ENCODE measurements at regions not wholly inside any gene's neighbourhood (a gene's known extent, or its start where the extent isn't known, plus 50 kb on each side); places are given as distances from the start of the nearest gene placed in this dataset.

GRCh38 chr18:42211201-42211600, 256.2 kb downstream of the PIK3C3 start:
- Histone ChIP-seq H3K4me1 (replicated peaks) (no peaks in the 10 kb centered on the region), H3K9me3 (replicated peaks) (no peaks in the 10 kb centered on the region), H3K27me3 (replicated peaks) (no peaks in the 10 kb centered on the region), H3K36me3 (no peaks in the 10 kb centered on the region), H3K4me3 (no peak overlapping the region), H3K27ac (no peak overlapping the region)
- no peak for DNase-seq (ENCODE audit: low read depth in 1 of 2, low spot score in 2 of 2)

- no peaks in the 10 kb centered on the region for H3K9me3 ChIP-seq (replicated peaks)
- H3K4me1 ChIP-seq (replicated peaks), result no peaks in the 10 kb centered on the region
- H3K27ac ChIP-seq, result no peak overlapping the region
- no peaks in the 10 kb centered on the region for H3K27me3 ChIP-seq (replicated peaks)
- no peaks in the 10 kb centered on the region for H3K36me3 ChIP-seq
- no peak for DNase-seq (ENCODE audit: low read depth in 1 of 2, low spot score in 2 of 2)
- no peak overlapping the region for H3K4me3 ChIP-seq
These were observed 267.5 kb downstream of the PIK3C3 start for GRCh38 chr18:42222557-42222956.

- no peaks in the 10 kb centered on the region for H3K9me3 ChIP-seq (replicated peaks)
- H3K27ac ChIP-seq, result no peak overlapping the region
- no peak for DNase-seq (ENCODE audit: low read depth in 1 of 2, low spot score in 2 of 2)
- no peaks in the 10 kb centered on the region for H3K4me1 ChIP-seq (replicated peaks)
- H3K4me3 ChIP-seq, result no peak overlapping the region
- H3K36me3 ChIP-seq, result no peaks in the 10 kb centered on the region
- H3K27me3 ChIP-seq (replicated peaks), result no peaks in the 10 kb centered on the region
These were observed 273.5 kb downstream of the PIK3C3 start for GRCh38 chr18:42228581-42228980.

GRCh38 chr18:42229211-42230210, 274.5 kb downstream of the PIK3C3 start:
- Histone ChIP-seq H3K36me3 (no peaks in the 10 kb centered on the region), H3K27ac (no peak overlapping the region), H3K4me3 (no peak overlapping the region), H3K9me3 (replicated peaks) (no peaks in the 10 kb centered on the region), H3K4me1 (replicated peaks) (no peaks in the 10 kb centered on the region), H3K27me3 (replicated peaks) (no peaks in the 10 kb centered on the region)
- no peak for DNase-seq (ENCODE audit: low read depth in 1 of 2, low spot score in 2 of 2)

GRCh38 chr18:42230636-42231035, 275.6 kb downstream of the PIK3C3 start:
- Histone ChIP-seq H3K4me1 (replicated peaks) (no peaks in the 10 kb centered on the region), H3K36me3 (no peaks in the 10 kb centered on the region), H3K9me3 (replicated peaks) (no peaks in the 10 kb centered on the region), H3K27me3 (replicated peaks) (no peaks in the 10 kb centered on the region), H3K4me3 (no peak overlapping the region), H3K27ac (no peak overlapping the region)
- DNase-seq (ENCODE audit: low read depth in 1 of 2, low spot score in 2 of 2), result no peak

GRCh38 chr18:42231284-42231683, 276.2 kb downstream of the PIK3C3 start:
- no peaks in the 10 kb centered on the region for H3K36me3 ChIP-seq
- H3K4me1 ChIP-seq (replicated peaks), result no peaks in the 10 kb centered on the region
- no peak overlapping the region for H3K4me3 ChIP-seq
- H3K9me3 ChIP-seq (replicated peaks), result no peaks in the 10 kb centered on the region
- no peak for DNase-seq (ENCODE audit: low read depth in 1 of 2, low spot score in 2 of 2)
- no peaks in the 10 kb centered on the region for H3K27me3 ChIP-seq (replicated peaks)
- H3K27ac ChIP-seq, result no peak overlapping the region

GRCh38 chr18:42231796-42232195, 276.8 kb downstream of the PIK3C3 start:
- no peak overlapping the region for H3K4me3 ChIP-seq
- H3K9me3 ChIP-seq (replicated peaks), result no peaks in the 10 kb centered on the region
- H3K27me3 ChIP-seq (replicated peaks), result no peaks in the 10 kb centered on the region
- no peak for DNase-seq (ENCODE audit: low read depth in 1 of 2, low spot score in 2 of 2)
- no peak overlapping the region for H3K27ac ChIP-seq
- no peaks in the 10 kb centered on the region for H3K36me3 ChIP-seq
- H3K4me1 ChIP-seq (replicated peaks), result no peaks in the 10 kb centered on the region

- H3K4me1 ChIP-seq (replicated peaks), result no peaks in the 10 kb centered on the region
- H3K27ac ChIP-seq, result no peak overlapping the region
- no peaks in the 10 kb centered on the region for H3K27me3 ChIP-seq (replicated peaks)
- H3K4me3 ChIP-seq, result no peak overlapping the region
- H3K9me3 ChIP-seq (replicated peaks), result no peaks in the 10 kb centered on the region
- DNase-seq (ENCODE audit: low read depth in 1 of 2, low spot score in 2 of 2), result no peak
- H3K36me3 ChIP-seq, result no peaks in the 10 kb centered on the region
These were observed 278.9 kb downstream of the PIK3C3 start for GRCh38 chr18:42233908-42234307.

- no peak for DNase-seq (ENCODE audit: low read depth in 1 of 2, low spot score in 2 of 2)
- Histone ChIP-seq H3K4me1 (replicated peaks) (peaks cover 17% of the 10 kb centered on the region), H3K27me3 (replicated peaks) (no peaks in the 10 kb centered on the region), H3K27ac (no peak overlapping the region), H3K9me3 (replicated peaks) (peaks cover 4% of the 10 kb centered on the region; the same call in 1 of the 2 replicates), H3K36me3 (no peaks in the 10 kb centered on the region), H3K4me3 (no peak overlapping the region)
These were observed 287.7 kb downstream of the PIK3C3 start for GRCh38 chr18:42242758-42243157.

GRCh38 chr18:42245137-42245536, 290.1 kb downstream of the PIK3C3 start:
- peaks cover 17% of the 10 kb centered on the region for H3K4me1 ChIP-seq (replicated peaks)
- no peak for DNase-seq (ENCODE audit: low read depth in 1 of 2, low spot score in 2 of 2)

GRCh38 chr18:42255908-42256765, 301.1 kb downstream of the PIK3C3 start:
- Histone ChIP-seq H3K4me3 (no peak overlapping the region), H3K9me3 (replicated peaks) (no peaks in the 10 kb centered on the region), H3K36me3 (no peaks in the 10 kb centered on the region), H3K27ac (no peak overlapping the region), H3K4me1 (replicated peaks) (no peaks in the 10 kb centered on the region), H3K27me3 (replicated peaks) (no peaks in the 10 kb centered on the region)
- no peak for DNase-seq (ENCODE audit: low read depth in 1 of 2, low spot score in 2 of 2)

More at GRCh38 chr18:42245137-42245536, 290.1 kb downstream of the PIK3C3 start:
- no peaks in the 10 kb centered on the region for H3K27me3 ChIP-seq (replicated peaks)
- peaks cover 4% of the 10 kb centered on the region; the same call in 1 of the 2 replicates for H3K9me3 ChIP-seq (replicated peaks)
- H3K36me3 ChIP-seq, result no peaks in the 10 kb centered on the region
- H3K4me3 ChIP-seq, result no peak overlapping the region
- H3K27ac ChIP-seq, result no peak overlapping the region

- Histone ChIP-seq H3K4me1 (replicated peaks) (no peaks in the 10 kb centered on the region), H3K4me3 (no peak overlapping the region), H3K27ac (no peak overlapping the region), H3K36me3 (no peaks in the 10 kb centered on the region), H3K9me3 (replicated peaks) (no peaks in the 10 kb centered on the region), H3K27me3 (replicated peaks) (no peaks in the 10 kb centered on the region)
- DNase-seq (ENCODE audit: low read depth in 1 of 2, low spot score in 2 of 2), result no peak
These were observed 303.4 kb downstream of the PIK3C3 start for GRCh38 chr18:42258301-42258965.

- Histone ChIP-seq H3K4me1 (replicated peaks) (no peaks in the 10 kb centered on the region), H3K27ac (no peak overlapping the region), H3K27me3 (replicated peaks) (no peaks in the 10 kb centered on the region), H3K9me3 (replicated peaks) (no peaks in the 10 kb centered on the region), H3K4me3 (no peak overlapping the region), H3K36me3 (no peaks in the 10 kb centered on the region)
- DNase-seq (ENCODE audit: low read depth in 1 of 2, low spot score in 2 of 2), result no peak
These were observed 306.7 kb downstream of the PIK3C3 start for GRCh38 chr18:42261731-42262130.
